ENCODE measurements at regions not wholly inside any gene's neighbourhood (a gene's known extent, or its start where the extent isn't known, plus 50 kb on each side); places are given as distances from the start of the nearest gene placed in this dataset.
A peak's percentile ranks its signal among the peaks of the same experiment; 100 is the strongest.

GRCh38 chr4:22573198-22573597 is 57.3 kb upstream of the ADGRA3 start:
- H3K4me1 ChIP-seq (ENCODE audit: insufficient read depth, low read length, poor library complexity, severe bottlenecking) = no peaks in the 10 kb centered on the region
- H3K4me3 ChIP-seq (ENCODE audit: low read depth, low read length, poor library complexity, severe bottlenecking) = no peak overlapping the region
- H3K9me3 ChIP-seq (ENCODE audit: low read depth, low read length, poor library complexity, severe bottlenecking) = no peaks in the 10 kb centered on the region
- H3K27ac ChIP-seq (ENCODE audit: low read depth, low read length, poor library complexity, severe bottlenecking) = no peak overlapping the region
- H3K36me3 ChIP-seq (ENCODE audit: insufficient read depth, low read length, poor library complexity, severe bottlenecking) = no peaks in the 10 kb centered on the region
- no TSS peak for BruUV-seq (replicated peaks)
- intact Hi-C loops (cut with micrococcal nuclease; ENCODE audit: unreplicated experiment) = no loop called here
- TF ChIP-seq CTCF (conservative IDR thresholded peaks at IDR 0.05; ENCODE audit: low read depth, low read length) = no peak
- TF ChIP-seq EZH2 (IDR thresholded peaks at IDR 0.05; ENCODE audit: borderline replicate concordance, low read depth, low read length, poor library complexity, severe bottlenecking) = no peak
- CTCF ChIA-PET = interaction anchor here (0.7 kb wide), 1 partner anchor 1304 kb away, joined by 3 read pairs; no protein-coding TSS in a partner anchor
- POLR2A ChIA-PET (ENCODE audit: low non-redundant PET) = no interaction called here
- peak; percentile 40 for DNase-seq (ENCODE audit: low spot score)
- no peaks in the 10 kb centered on the region for H3K27me3 ChIP-seq (replicated peaks; ENCODE audit: insufficient read depth, low read depth, low read length, poor library complexity)

- CTCF ChIA-PET = no interaction called here
- DNase-seq (ENCODE audit: low spot score) = no peak
Measured at GRCh38 chr4:22573641-22574040, 57.8 kb upstream of the ADGRA3 start.

GRCh38 chr4:22574424-22574823 is 58.6 kb upstream of the ADGRA3 start:
- no TSS peak for BruUV-seq (replicated peaks)
- CTCF ChIA-PET = no interaction called here

More at GRCh38 chr4:22573641-22574040, 57.8 kb upstream of the ADGRA3 start:
- intact Hi-C loops (cut with micrococcal nuclease; ENCODE audit: unreplicated experiment) = no loop called here
- BruUV-seq (replicated peaks) = no TSS peak
- no peaks in the 10 kb centered on the region for H3K4me1 ChIP-seq (ENCODE audit: insufficient read depth, low read length, poor library complexity, severe bottlenecking)
- no peak overlapping the region for H3K27ac ChIP-seq (ENCODE audit: low read depth, low read length, poor library complexity, severe bottlenecking)
- no peaks in the 10 kb centered on the region for H3K27me3 ChIP-seq (replicated peaks; ENCODE audit: insufficient read depth, low read depth, low read length, poor library complexity)
- no peak for TF ChIP-seq CTCF (conservative IDR thresholded peaks at IDR 0.05; ENCODE audit: low read depth, low read length)
- no peak for TF ChIP-seq EZH2 (IDR thresholded peaks at IDR 0.05; ENCODE audit: borderline replicate concordance, low read depth, low read length, poor library complexity, severe bottlenecking)
- no peaks in the 10 kb centered on the region for H3K36me3 ChIP-seq (ENCODE audit: insufficient read depth, low read length, poor library complexity, severe bottlenecking)
- H3K4me3 ChIP-seq (ENCODE audit: low read depth, low read length, poor library complexity, severe bottlenecking) = no peak overlapping the region
- no peaks in the 10 kb centered on the region for H3K9me3 ChIP-seq (ENCODE audit: low read depth, low read length, poor library complexity, severe bottlenecking)
- POLR2A ChIA-PET (ENCODE audit: low non-redundant PET) = no interaction called here

More at GRCh38 chr4:22574424-22574823, 58.6 kb upstream of the ADGRA3 start:
- Histone ChIP-seq H3K4me3 (ENCODE audit: low read depth, low read length, poor library complexity, severe bottlenecking) (no peak overlapping the region), H3K27ac (ENCODE audit: low read depth, low read length, poor library complexity, severe bottlenecking) (no peak overlapping the region), H3K9me3 (ENCODE audit: low read depth, low read length, poor library complexity, severe bottlenecking) (no peaks in the 10 kb centered on the region), H3K36me3 (ENCODE audit: insufficient read depth, low read length, poor library complexity, severe bottlenecking) (no peaks in the 10 kb centered on the region), H3K27me3 (replicated peaks; ENCODE audit: insufficient read depth, low read depth, low read length, poor library complexity) (no peaks in the 10 kb centered on the region), H3K4me1 (ENCODE audit: insufficient read depth, low read length, poor library complexity, severe bottlenecking) (no peaks in the 10 kb centered on the region)
- intact Hi-C loops (cut with micrococcal nuclease; ENCODE audit: unreplicated experiment) = no loop called here
- POLR2A ChIA-PET (ENCODE audit: low non-redundant PET) = no interaction called here
- no peak for TF ChIP-seq EZH2 (IDR thresholded peaks at IDR 0.05; ENCODE audit: borderline replicate concordance, low read depth, low read length, poor library complexity, severe bottlenecking)
- TF ChIP-seq CTCF (conservative IDR thresholded peaks at IDR 0.05; ENCODE audit: low read depth, low read length) = no peak
- DNase-seq (ENCODE audit: low spot score) = no peak
